ENCODE measurements at regions not wholly inside any gene's neighbourhood (a gene's known extent, or its start where the extent isn't known, plus 50 kb on each side); places are given as distances from the start of the nearest gene placed in this dataset.

DNA sequence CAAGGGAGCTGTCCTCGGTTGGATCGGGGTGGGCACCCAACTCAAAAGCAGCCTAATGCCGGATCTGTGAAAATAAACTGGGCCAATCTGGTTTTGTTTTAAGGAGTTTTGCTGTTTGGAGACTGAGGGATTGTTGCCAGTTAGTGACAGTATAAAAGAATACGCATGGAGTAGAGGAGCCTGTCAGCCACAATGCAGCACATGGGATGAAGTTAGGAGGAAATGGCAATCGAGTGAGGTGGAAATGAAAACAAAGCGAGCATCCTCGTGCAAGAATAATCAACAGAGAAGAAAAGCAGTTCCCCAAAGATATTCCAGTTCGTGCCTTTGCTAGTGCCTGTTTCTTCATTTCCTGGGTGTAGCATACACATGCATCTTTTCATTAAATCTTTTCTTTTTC is 108.4 kb upstream of the RORA start (continued):
- TF ChIP-seq, protein P1, sequence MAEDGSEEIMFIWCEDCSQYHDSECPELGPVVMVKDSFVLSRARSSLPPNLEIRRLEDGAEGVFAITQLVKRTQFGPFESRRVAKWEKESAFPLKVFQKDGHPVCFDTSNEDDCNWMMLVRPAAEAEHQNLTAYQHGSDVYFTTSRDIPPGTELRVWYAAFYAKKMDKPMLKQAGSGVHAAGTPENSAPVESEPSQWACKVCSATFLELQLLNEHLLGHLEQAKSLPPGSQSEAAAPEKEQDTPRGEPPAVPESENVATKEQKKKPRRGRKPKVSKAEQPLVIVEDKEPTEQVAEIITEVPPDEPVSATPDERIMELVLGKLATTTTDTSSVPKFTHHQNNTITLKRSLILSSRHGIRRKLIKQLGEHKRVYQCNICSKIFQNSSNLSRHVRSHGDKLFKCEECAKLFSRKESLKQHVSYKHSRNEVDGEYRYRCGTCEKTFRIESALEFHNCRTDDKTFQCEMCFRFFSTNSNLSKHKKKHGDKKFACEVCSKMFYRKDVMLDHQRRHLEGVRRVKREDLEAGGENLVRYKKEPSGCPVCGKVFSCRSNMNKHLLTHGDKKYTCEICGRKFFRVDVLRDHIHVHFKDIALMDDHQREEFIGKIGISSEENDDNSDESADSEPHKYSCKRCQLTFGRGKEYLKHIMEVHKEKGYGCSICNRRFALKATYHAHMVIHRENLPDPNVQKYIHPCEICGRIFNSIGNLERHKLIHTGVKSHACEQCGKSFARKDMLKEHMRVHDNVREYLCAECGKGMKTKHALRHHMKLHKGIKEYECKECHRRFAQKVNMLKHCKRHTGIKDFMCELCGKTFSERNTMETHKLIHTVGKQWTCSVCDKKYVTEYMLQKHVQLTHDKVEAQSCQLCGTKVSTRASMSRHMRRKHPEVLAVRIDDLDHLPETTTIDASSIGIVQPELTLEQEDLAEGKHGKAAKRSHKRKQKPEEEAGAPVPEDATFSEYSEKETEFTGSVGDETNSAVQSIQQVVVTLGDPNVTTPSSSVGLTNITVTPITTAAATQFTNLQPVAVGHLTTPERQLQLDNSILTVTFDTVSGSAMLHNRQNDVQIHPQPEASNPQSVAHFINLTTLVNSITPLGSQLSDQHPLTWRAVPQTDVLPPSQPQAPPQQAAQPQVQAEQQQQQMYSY (CRISPR knock-in tag; IDR thresholded peaks at IDR 0.05), result no peak
- TF ChIP-seq, protein P2, sequence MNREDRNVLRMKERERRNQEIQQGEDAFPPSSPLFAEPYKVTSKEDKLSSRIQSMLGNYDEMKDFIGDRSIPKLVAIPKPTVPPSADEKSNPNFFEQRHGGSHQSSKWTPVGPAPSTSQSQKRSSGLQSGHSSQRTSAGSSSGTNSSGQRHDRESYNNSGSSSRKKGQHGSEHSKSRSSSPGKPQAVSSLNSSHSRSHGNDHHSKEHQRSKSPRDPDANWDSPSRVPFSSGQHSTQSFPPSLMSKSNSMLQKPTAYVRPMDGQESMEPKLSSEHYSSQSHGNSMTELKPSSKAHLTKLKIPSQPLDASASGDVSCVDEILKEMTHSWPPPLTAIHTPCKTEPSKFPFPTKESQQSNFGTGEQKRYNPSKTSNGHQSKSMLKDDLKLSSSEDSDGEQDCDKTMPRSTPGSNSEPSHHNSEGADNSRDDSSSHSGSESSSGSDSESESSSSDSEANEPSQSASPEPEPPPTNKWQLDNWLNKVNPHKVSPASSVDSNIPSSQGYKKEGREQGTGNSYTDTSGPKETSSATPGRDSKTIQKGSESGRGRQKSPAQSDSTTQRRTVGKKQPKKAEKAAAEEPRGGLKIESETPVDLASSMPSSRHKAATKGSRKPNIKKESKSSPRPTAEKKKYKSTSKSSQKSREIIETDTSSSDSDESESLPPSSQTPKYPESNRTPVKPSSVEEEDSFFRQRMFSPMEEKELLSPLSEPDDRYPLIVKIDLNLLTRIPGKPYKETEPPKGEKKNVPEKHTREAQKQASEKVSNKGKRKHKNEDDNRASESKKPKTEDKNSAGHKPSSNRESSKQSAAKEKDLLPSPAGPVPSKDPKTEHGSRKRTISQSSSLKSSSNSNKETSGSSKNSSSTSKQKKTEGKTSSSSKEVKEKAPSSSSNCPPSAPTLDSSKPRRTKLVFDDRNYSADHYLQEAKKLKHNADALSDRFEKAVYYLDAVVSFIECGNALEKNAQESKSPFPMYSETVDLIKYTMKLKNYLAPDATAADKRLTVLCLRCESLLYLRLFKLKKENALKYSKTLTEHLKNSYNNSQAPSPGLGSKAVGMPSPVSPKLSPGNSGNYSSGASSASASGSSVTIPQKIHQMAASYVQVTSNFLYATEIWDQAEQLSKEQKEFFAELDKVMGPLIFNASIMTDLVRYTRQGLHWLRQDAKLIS (CRISPR knock-in tag; IDR thresholded peaks at IDR 0.05; ENCODE audit: borderline replicate concordance), result no peak
- TF ChIP-seq FOXJ3 (CRISPR knock-in tag; IDR thresholded peaks at IDR 0.05; ENCODE audit: borderline replicate concordance) (no peak), MYBL2 (CRISPR knock-in tag; IDR thresholded peaks at IDR 0.05) (no peak), CBFB (CRISPR knock-in tag; IDR thresholded peaks at IDR 0.05; ENCODE audit: low read depth) (no peak)
- TF ChIP-seq, protein P3, sequence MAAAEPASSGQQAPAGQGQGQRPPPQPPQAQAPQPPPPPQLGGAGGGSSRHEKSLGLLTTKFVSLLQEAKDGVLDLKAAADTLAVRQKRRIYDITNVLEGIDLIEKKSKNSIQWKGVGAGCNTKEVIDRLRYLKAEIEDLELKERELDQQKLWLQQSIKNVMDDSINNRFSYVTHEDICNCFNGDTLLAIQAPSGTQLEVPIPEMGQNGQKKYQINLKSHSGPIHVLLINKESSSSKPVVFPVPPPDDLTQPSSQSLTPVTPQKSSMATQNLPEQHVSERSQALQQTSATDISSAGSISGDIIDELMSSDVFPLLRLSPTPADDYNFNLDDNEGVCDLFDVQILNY (CRISPR knock-in tag; IDR thresholded peaks at IDR 0.05), result no peak
- TF ChIP-seq, protein P4, sequence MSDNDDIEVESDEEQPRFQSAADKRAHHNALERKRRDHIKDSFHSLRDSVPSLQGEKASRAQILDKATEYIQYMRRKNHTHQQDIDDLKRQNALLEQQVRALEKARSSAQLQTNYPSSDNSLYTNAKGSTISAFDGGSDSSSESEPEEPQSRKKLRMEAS (CRISPR knock-in tag; IDR thresholded peaks at IDR 0.05), result no peak

DNA sequence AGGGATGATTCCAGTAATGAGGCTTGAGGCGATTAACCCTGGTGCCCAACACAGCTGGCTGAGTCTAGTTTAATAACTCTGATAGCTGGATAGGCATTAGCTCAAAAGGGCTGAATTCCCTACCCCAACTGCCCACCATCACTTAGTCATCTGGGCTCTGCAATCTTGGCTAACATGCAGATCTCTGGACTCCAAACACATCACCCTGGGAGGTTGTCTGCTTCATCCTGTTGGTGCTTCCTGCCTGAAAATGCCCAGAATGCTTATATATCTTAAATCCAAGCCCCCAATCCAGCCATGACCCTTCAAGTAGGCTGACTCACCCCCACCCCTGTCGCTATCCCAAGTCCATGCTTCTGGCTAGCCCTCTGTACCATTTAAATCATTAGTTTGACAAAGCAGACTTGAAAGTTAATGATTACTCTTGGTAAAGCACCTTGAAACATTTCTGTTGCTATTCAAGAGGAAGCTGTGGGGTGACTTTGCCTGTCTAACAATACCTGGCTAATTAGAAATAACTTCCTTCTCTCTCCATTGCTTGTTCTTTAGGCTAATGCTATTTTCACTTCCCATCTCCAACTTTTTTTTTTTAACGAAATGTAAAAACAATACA is 107.0 kb upstream of the RORA start:
- DNase-seq (ENCODE audit: low spot score) (no peak), ATAC-seq (no peak)
- Mint-ChIP-seq H3K9me3 (peaks cover 10% of the 10 kb centered on the region), H3K4me1 (peaks cover 11% of the 10 kb centered on the region), H3K4me3 (no peak overlapping the region), H3K27ac (no peak overlapping the region), H3K36me3 (peaks cover 7% of the 10 kb centered on the region; the same call in 1 of the 2 replicates), H3K27me3 (ENCODE audit: low read depth) (no peaks in the 10 kb centered on the region)
- POLR2A ChIA-PET, result no interaction called here
- CTCF ChIA-PET, result no interaction called here
- TF ChIP-seq JAZF1 (CRISPR knock-in tag; IDR thresholded peaks at IDR 0.05) (no peak), SP1 (CRISPR knock-in tag; conservative IDR thresholded peaks at IDR 0.05) (no peak), ATF1 (CRISPR knock-in tag; IDR thresholded peaks at IDR 0.05) (no peak), NR1H2 (CRISPR knock-in tag; IDR thresholded peaks at IDR 0.05) (no peak), EMX1 (CRISPR knock-in tag; IDR thresholded peaks at IDR 0.05) (no peak)
- TF ChIP-seq, protein P5, sequence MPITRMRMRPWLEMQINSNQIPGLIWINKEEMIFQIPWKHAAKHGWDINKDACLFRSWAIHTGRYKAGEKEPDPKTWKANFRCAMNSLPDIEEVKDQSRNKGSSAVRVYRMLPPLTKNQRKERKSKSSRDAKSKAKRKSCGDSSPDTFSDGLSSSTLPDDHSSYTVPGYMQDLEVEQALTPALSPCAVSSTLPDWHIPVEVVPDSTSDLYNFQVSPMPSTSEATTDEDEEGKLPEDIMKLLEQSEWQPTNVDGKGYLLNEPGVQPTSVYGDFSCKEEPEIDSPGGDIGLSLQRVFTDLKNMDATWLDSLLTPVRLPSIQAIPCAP (CRISPR knock-in tag; IDR thresholded peaks at IDR 0.05), result no peak
- TF ChIP-seq, protein P6, sequence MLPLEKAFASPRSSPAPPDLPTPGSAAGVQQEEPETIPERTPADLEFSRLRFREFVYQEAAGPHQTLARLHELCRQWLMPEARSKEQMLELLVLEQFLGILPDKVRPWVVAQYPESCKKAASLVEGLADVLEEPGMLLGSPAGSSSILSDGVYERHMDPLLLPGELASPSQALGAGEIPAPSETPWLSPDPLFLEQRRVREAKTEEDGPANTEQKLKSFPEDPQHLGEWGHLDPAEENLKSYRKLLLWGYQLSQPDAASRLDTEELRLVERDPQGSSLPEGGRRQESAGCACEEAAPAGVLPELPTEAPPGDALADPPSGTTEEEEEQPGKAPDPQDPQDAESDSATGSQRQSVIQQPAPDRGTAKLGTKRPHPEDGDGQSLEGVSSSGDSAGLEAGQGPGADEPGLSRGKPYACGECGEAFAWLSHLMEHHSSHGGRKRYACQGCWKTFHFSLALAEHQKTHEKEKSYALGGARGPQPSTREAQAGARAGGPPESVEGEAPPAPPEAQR (CRISPR knock-in tag; IDR thresholded peaks at IDR 0.05), result no peak
- TF ChIP-seq, protein P7, sequence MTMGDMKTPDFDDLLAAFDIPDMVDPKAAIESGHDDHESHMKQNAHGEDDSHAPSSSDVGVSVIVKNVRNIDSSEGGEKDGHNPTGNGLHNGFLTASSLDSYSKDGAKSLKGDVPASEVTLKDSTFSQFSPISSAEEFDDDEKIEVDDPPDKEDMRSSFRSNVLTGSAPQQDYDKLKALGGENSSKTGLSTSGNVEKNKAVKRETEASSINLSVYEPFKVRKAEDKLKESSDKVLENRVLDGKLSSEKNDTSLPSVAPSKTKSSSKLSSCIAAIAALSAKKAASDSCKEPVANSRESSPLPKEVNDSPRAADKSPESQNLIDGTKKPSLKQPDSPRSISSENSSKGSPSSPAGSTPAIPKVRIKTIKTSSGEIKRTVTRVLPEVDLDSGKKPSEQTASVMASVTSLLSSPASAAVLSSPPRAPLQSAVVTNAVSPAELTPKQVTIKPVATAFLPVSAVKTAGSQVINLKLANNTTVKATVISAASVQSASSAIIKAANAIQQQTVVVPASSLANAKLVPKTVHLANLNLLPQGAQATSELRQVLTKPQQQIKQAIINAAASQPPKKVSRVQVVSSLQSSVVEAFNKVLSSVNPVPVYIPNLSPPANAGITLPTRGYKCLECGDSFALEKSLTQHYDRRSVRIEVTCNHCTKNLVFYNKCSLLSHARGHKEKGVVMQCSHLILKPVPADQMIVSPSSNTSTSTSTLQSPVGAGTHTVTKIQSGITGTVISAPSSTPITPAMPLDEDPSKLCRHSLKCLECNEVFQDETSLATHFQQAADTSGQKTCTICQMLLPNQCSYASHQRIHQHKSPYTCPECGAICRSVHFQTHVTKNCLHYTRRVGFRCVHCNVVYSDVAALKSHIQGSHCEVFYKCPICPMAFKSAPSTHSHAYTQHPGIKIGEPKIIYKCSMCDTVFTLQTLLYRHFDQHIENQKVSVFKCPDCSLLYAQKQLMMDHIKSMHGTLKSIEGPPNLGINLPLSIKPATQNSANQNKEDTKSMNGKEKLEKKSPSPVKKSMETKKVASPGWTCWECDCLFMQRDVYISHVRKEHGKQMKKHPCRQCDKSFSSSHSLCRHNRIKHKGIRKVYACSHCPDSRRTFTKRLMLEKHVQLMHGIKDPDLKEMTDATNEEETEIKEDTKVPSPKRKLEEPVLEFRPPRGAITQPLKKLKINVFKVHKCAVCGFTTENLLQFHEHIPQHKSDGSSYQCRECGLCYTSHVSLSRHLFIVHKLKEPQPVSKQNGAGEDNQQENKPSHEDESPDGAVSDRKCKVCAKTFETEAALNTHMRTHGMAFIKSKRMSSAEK (CRISPR knock-in tag; IDR thresholded peaks at IDR 0.05; ENCODE audit: borderline replicate concordance), result no peak
- TF ChIP-seq, protein P8, sequence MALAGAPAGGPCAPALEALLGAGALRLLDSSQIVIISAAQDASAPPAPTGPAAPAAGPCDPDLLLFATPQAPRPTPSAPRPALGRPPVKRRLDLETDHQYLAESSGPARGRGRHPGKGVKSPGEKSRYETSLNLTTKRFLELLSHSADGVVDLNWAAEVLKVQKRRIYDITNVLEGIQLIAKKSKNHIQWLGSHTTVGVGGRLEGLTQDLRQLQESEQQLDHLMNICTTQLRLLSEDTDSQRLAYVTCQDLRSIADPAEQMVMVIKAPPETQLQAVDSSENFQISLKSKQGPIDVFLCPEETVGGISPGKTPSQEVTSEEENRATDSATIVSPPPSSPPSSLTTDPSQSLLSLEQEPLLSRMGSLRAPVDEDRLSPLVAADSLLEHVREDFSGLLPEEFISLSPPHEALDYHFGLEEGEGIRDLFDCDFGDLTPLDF (CRISPR knock-in tag; IDR thresholded peaks at IDR 0.05), result no peak
- TF ChIP-seq, protein P9, sequence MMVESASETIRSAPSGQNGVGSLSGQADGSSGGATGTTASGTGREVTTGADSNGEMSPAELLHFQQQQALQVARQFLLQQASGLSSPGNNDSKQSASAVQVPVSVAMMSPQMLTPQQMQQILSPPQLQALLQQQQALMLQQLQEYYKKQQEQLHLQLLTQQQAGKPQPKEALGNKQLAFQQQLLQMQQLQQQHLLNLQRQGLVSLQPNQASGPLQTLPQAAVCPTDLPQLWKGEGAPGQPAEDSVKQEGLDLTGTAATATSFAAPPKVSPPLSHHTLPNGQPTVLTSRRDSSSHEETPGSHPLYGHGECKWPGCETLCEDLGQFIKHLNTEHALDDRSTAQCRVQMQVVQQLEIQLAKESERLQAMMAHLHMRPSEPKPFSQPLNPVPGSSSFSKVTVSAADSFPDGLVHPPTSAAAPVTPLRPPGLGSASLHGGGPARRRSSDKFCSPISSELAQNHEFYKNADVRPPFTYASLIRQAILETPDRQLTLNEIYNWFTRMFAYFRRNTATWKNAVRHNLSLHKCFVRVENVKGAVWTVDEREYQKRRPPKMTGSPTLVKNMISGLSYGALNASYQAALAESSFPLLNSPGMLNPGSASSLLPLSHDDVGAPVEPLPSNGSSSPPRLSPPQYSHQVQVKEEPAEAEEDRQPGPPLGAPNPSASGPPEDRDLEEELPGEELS (CRISPR knock-in tag; IDR thresholded peaks at IDR 0.05), result no peak

Data from WTC11 (cell line).